Right lobe of liver (tissue), 4 donors: ENCODE measurements at regions not wholly inside any gene's neighbourhood (a gene's known extent, or its start where the extent isn't known, plus 50 kb on each side); places are given as distances from the start of the nearest gene placed in this dataset.

Experiments used
- POLR2A ChIP-seq: fragments of 450-650 bp; IDR thresholded peaks from one replicate; pipeline ENCODE4 v1.6.1; 2017; ENCODE audit warnings: antibody characterized with exemption, mild to moderate bottlenecking
- TF ChIP-seq, protein P1 (sequence below), 4 donors: fragments of 200-600 bp in 3 of 4; fragments of 450-650 bp in 1 of 4; IDR thresholded peaks; one replicate each; pipeline versions ENCODE4 v1.5.1 to v1.8.0; 2016 to 2022; ENCODE audit warnings: antibody characterized with exemption in 4 of 4, mild to moderate bottlenecking in 2 of 4
- donor health status: DM: no; HTN: no; CAD: no.
- donor health status: DM: no; HTN: no; CAD: no.
- donor health status: DM: no; HTN: yes; CAD: no.

DNA sequence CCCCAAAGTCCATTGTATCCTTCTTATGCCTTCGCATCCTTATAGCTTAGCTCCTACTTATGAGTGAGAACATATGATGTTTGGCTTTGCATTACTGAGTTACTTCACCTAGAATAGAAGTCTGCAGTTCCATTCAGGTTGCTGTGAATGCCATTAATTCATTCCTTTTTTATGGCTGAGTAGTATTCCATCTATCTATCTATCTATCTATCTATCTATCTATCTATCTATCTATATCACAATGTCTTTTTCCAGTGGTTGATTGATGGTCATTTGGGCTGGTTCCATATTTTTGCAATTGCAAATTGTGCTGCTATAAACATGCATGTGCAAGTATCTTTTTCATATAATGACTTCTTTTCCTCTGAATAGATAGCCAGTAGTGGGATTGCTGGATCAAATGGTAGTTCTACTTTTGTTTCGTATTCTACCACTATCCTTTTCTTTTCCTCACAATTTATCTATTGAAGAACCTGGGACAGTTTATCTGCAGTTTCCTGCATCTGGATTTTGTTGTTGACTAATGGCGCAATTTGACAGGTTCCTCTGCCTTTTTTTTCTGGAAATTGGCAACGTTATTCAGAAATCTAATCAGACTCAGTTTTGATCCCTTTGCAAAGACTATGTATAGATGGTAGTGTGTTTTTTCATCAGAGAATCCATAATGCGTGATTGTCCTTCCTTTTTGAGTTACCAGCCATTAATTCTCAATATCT lies 287.2 kb downstream of the ARL4A start:
- TF ChIP-seq, protein P1, sequence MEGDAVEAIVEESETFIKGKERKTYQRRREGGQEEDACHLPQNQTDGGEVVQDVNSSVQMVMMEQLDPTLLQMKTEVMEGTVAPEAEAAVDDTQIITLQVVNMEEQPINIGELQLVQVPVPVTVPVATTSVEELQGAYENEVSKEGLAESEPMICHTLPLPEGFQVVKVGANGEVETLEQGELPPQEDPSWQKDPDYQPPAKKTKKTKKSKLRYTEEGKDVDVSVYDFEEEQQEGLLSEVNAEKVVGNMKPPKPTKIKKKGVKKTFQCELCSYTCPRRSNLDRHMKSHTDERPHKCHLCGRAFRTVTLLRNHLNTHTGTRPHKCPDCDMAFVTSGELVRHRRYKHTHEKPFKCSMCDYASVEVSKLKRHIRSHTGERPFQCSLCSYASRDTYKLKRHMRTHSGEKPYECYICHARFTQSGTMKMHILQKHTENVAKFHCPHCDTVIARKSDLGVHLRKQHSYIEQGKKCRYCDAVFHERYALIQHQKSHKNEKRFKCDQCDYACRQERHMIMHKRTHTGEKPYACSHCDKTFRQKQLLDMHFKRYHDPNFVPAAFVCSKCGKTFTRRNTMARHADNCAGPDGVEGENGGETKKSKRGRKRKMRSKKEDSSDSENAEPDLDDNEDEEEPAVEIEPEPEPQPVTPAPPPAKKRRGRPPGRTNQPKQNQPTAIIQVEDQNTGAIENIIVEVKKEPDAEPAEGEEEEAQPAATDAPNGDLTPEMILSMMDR (IDR thresholded peaks at IDR 0.05): no peak
- TF ChIP-seq POLR2A: no peak
